SK-N-SH (cell line): ENCODE measurements at regions not wholly inside any gene's neighbourhood (a gene's known extent, or its start where the extent isn't known, plus 50 kb on each side); places are given as distances from the start of the nearest gene placed in this dataset.

Source experiments
- CTCF ChIP-seq: fragments of 200-600 bp; sonication (generic); IDR thresholded peaks from 2 replicates; pipeline ENCODE4 v1.6.1; 2017; ENCODE audit warnings: antibody characterized with exemption, mild to moderate bottlenecking, moderate library complexity
- EP300 ChIP-seq, 2 experiments: IDR thresholded peaks; 2 replicates each; pipeline versions ENCODE4 v1.4.0 to v1.6.1; 2012; ENCODE audit warnings: borderline replicate concordance in 1 of 2, low read depth in 1 of 2, low read length in 1 of 2
- GABPA ChIP-seq: IDR thresholded peaks from 2 replicates; pipeline ENCODE4 v1.4.0; 2012; ENCODE audit warnings: low read depth, mild to moderate bottlenecking
- GATA2 ChIP-seq: sonication (generic); formaldehyde crosslinking; IDR thresholded peaks from 2 replicates; pipeline ENCODE4 v1.5.0; 2020; ENCODE audit warnings: mild to moderate bottlenecking, missing genetic modification reagents
- MAX ChIP-seq: IDR thresholded peaks from 2 replicates; pipeline ENCODE4 v1.4.0; 2012; ENCODE audit warnings: low read depth
- RAD21 ChIP-seq: IDR thresholded peaks from 2 replicates; pipeline ENCODE4 v1.6.1; 2012; ENCODE audit warnings: mild to moderate bottlenecking, low read length
- REST ChIP-seq: IDR thresholded peaks from 2 replicates; pipeline ENCODE4 v1.6.1; 2012; ENCODE audit warnings: mild to moderate bottlenecking, low read depth, low read length, moderate library complexity
- SIN3A ChIP-seq: IDR thresholded peaks from 2 replicates; pipeline ENCODE4 v1.6.1; 2012; ENCODE audit warnings: low read depth, mild to moderate bottlenecking, low read length, moderate library complexity, borderline replicate concordance
- TAF1 ChIP-seq: IDR thresholded peaks from 2 replicates; pipeline ENCODE4 v1.6.1; 2012; ENCODE audit warnings: low read depth, mild to moderate bottlenecking, low read length, moderate library complexity, borderline replicate concordance
- USF2 ChIP-seq: fragments of 150-350 bp; IDR thresholded peaks from 2 replicates; pipeline ENCODE4 v1.6.1; 2017; ENCODE audit warnings: antibody characterized with exemption, low read length, low read depth, borderline replicate concordance
- YY1 ChIP-seq: IDR thresholded peaks from 2 replicates; pipeline ENCODE4 v1.4.0; 2012; ENCODE audit warnings: low read depth, mild to moderate bottlenecking

GRCh38 chr22:49140911-49141665 is 686.6 kb downstream of the BRD1 start:
- TF ChIP-seq GATA2 (CRISPR knock-in tag) (no peak), USF2 (no peak), MAX (no peak), RAD21 (no peak), TAF1 (no peak), CTCF (no peak), EP300 (IDR thresholded peaks at IDR 0.05; ENCODE audit: borderline replicate concordance in 1 of 2, low read depth in 1 of 2, low read length in 1 of 2) (no peak), YY1 (no peak), SIN3A (no peak), REST (no peak), GABPA (no peak)
